HG02943 (cell line): ENCODE measurements at regions not wholly inside any gene's neighbourhood (a gene's known extent, or its start where the extent isn't known, plus 50 kb on each side); places are given as distances from the start of the nearest gene placed in this dataset.
A peak's percentile ranks its signal among the peaks of the same experiment; 100 is the strongest.

Experiments
- ATAC-seq: cut with Tn5 transposase; IDR thresholded peaks from one replicate; pipeline ENCODE4 v1.9.1; 2021; ENCODE audit warnings: mild to moderate bottlenecking, low read depth, moderate library complexity; ENCODE audit not compliant: unreplicated experiment

DNA sequence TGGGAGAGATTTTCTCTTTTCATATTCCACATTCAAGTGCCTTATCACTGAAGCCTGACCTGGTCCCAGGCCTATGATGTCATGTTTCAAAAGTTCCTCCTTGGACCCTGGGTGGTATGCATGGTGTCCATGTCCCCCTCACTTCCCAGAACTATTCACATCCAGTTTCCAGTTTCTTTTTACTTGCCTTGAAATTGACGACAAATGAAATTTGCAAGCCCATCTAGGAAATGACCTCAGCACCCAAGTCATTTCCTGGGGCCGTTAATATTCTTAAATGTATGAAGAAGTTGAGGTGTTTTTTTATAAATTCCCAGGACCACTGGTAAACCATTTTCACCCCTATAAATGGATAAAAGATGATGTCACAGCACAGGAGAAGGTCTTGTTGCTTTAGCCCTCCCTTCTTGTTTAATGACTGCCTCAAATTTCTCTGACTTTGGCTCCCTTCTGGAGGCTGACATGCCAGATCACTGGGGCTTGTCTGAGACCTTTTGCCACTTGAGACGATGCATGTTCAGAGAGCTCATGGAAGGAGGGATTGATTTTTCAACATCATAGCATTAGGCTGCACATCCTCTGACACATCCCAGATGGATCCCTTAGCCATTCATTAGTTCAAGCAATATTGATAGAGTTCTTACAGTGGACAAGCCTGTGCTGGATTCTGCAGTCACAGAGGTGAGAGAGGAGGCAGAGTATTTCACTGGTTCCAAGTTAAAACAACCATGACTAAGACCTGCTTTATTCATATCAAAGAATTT is 221.3 kb downstream of the PLPP3 start:
- ATAC-seq = no peak

DNA sequence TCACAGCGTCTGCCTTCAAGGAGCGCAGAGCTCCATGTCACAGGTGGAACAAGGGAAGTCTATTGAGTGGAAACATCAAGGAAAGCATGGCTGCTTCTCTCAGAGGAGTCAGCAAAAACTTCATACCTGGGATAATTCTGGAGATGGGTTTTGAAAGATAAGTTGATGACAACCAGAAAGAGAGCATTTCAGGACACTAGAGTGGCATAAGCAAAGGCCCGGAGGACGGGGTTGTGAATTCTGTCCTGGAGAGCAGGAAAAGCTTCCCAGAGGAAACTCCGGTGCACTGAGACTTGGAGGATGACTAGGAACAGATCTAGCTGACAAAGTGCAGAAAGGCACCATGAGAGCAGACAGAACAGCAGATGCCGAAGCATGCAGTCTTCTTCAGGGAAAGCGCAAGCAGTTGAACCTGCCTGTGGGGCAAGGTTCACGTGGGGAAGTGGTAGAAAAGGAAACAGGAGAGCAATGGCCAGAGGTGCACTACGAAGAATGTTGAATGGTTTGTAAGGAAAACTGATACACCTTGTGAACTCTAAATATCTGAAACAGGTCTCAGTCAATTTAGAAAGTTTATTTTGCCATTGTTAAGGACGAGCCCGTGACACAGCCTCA is 222.9 kb downstream of the PLPP3 start:
- no peak for ATAC-seq

- ATAC-seq = no peak
These were observed 223.4 kb downstream of the PLPP3 start for GRCh38 chr1:56355918-56356317.

- no peak for ATAC-seq
These were observed 223.9 kb downstream of the PLPP3 start for GRCh38 chr1:56355422-56355821.

DNA sequence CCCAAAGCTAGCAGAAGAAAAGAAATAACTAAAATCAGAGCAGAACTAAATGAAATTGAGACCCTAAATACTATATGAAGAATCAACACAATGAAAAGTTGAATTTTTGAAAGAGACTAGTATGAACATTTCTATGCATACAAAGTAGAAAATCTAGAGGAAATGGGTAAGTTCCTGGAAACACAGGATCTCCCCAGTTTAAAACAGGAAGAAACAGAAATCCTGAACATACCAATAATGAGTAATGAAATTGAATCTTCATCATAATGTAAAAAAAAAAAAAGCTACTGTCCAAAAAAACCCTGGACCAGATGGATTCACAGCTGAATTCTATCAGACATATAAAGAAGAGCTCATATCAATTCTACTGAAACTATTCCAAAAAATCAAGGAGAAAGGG is 233.5 kb downstream of the PLPP3 start:
- no peak for ATAC-seq

- ATAC-seq = no peak
These were observed 238.4 kb downstream of the PLPP3 start for GRCh38 chr1:56340977-56341376.

GRCh38 chr1:56339786-56340465 is 239.4 kb downstream of the PLPP3 start:
- no peak for ATAC-seq

DNA sequence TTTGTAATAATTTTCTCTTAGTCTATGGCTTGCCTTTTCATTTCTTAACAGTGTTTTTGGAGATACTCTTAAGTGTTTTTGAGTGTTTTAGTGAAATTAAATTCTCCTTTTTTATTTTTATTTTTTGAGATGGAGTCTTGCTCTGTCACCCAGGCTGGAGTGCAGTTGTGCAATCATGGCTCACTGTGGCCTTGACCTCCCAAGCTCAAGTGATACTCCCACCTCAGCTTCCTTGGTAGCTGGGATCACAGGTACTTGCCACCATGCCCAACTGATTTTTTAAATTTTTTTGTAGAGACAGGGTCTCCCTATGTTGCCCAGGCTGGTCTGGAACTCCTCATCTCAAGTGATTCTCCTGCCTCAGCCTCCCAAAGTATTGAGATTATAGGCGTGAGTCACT is 240.3 kb downstream of the PLPP3 start:
- ATAC-seq = no peak

DNA sequence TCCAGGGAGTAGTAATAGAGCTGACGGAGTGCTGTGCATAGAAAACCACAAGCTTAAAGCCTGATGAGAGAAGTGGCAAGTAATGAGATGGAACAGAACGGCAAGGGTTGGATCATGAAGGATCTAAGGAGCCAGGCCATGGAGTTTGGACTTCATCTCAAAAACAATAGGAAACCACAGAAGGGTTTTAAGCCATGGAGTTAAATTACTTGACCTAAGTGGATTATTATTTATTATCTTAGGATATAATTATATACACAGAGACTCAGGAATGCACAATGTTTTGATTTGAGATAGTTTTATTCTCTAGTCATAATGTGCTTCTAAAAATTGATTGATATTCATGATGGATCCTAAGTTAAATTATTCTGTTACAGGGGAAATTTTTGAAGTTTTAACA is 242.4 kb downstream of the PLPP3 start:
- no peak for ATAC-seq

GRCh38 chr1:56335394-56335793 is 244.0 kb downstream of the PLPP3 start:
- ATAC-seq = no peak

DNA sequence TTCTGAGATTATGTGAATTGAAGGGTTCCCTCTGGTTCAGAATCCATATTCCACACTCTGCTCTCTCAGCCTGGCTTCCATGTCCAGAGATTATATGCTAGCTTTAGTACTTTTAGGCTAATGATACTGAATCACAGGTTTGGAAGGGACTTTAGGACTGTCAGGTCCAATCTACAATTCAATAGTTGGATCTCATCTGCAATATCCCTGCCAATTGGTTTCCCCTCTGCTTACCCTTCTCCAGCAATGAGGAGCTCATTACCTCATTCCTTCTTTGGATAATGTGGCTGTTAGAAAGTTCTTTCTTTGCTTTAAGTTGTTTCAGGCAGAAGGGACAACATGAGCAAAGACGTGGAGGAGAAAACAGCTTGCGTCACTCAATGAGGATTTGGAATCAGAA is 245.3 kb downstream of the PLPP3 start:
- no peak for ATAC-seq

- ATAC-seq = no peak
These were observed 245.9 kb downstream of the PLPP3 start for GRCh38 chr1:56333461-56333860.

GRCh38 chr1:56331892-56332567 is 247.3 kb downstream of the PLPP3 start:
- ATAC-seq = no peak

DNA sequence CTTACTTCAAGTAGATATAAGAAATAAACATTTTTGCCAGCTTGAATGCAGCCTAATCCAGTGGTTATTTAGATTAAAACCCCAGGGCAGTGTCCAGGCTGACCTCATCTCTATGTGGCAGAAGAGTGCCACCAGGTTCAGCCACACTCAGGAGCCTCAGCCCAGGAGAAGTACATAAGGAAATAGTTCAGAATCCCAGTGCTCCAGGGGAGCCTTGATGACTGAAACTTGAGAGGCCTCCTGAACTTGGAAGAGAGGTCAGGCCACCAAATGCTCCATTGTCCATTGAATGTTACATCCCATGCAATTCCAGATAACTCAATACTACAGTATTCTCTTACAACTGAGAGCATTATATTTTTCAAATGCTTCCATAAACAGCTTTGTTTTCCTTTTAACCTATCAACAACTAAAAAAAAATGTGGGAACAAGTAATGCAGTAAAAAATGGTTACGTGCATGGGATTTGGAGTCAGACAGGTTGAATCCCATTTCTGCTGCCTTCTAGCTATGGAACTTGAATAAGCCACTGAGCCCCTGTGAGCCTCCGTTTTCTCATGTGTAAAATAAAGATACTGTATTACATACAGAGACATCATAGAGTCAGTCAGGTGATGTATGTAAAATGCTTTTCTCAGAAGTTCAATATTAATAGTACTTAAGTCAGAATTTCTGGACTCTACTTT is 248.0 kb downstream of the PLPP3 start:
- ATAC-seq = no peak

DNA sequence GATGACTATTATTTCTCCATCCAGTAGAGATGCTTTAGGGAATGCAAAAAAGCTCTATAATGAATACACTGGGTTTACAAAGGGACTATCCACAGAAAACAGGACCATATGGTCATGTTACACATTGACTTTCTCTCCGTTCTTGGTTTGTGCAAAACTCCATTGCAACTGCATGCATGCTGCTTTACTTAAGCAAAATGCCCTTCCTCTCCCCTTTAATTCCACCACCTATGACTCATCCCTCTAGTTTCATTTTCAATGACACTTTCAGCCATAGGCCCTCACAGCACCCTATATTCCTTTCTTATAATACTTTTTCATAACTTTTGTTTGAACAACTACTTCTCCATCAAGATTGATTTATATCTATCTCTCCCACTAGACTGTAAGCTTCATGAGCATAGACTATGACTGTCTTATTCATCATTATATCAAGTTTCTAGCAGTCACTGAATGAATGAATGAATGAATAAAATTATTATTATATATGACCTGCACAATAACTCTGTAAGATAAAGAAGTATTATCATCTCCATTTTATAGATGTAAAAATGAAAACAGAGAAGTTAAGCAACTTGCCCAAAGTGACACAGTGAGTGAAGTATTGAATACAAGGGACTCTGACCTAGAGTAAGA is 248.9 kb downstream of the PLPP3 start:
- ATAC-seq = peak; percentile 85

DNA sequence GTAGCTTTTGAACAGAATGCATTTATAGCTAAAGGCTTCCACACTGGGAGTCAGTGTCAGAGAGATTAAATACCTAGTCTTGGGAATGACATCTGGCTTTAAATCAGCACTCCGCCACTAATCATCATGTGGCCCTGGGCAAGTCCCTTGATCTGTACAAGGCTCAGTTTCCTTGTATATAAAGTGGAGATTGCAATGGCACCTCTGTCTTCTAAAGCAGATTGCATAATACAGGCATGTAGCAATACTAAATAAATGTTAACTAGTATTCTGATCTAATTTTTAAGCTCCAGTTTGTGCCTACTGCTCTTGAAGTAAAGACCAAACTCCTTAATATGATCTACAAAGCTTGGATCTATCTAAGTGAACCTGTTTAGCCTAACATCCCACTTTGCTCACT is 249.4 kb downstream of the PLPP3 start:
- peak; percentile 18 for ATAC-seq

DNA sequence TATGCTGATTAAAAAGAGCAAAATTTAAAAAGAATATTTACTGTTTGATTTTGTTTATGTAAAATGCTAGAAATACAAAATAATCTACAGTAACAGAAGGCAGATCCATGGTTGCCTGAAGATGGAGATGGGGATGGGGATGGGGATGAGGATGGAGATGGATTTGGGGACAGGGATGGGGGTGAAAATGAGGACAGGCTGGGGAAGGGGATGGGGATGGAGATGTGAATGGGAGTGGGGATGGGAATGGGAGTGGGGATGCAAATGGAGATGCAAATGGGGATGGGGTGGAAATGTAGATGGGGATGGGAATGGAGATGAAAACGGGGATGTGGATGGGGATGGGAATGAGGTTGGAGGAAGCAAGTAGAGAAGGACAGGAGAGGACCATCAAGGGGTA is 252.2 kb downstream of the PLPP3 start:
- no peak for ATAC-seq

GRCh38 chr1:56326056-56326455 is 253.3 kb downstream of the PLPP3 start:
- no peak for ATAC-seq

DNA sequence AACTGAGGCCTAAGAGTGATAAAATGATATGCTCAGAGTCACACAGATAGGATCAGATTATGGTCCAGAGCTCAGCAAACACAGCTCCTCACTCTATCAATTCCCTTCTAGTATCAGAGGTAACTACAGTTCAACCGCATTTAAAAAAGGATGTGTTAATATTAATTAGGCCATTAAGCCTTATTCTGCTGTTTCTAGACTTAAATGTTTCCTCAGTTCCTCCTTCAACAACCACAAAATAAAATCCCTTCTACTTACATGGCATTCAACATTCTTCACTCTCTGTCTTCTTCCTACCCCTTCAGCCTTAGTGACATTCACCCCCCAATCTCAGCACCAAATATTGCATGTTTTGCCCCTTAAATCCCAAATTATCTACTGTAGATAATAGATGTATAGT is 254.9 kb downstream of the PLPP3 start:
- no peak for ATAC-seq

DNA sequence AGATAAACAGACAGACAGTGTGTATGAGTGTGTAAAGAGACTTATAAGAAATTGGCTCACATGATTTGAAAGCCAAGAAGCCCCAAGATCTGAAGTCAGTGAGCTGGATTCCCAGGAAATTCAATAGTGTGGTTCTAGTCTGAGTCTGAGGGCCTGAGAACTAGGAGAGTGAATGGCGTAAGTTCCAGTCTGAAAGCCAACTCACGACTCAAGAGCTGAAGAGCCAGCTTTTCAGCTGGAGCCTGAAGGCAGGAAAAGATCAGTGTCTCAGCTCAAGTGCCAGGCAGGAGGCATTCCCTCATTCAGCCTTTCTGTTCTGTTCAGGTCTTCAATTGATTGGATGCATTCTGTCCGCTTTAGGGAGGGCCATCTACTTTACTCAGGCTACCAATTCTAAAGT is 257.2 kb downstream of the PLPP3 start:
- ATAC-seq = no peak
